ENCODE measurements at regions not wholly inside any gene's neighbourhood (a gene's known extent, or its start where the extent isn't known, plus 50 kb on each side); places are given as distances from the start of the nearest gene placed in this dataset.

DNA sequence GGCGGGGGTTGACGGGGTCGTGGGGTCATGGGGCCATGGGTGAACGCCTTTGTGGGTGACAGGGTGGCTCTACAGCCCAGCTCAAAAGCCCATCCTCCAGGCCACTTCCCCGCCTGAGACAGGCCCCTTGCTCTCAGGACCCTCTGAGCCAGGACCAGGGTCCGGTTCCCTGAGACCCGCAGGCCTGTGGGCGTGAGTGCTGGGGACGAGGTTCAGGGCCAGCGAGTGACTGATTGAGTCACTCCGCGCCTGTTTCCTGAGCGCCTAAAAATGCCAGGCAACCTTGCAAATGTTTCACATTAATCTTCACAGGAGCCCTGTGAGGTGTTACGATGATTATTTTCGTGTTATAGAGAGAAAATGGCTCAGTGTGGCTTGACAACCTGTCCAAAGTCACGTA lies 97.8 kb downstream of the ZNF674 start:
- no peak for DNase-seq

DNA sequence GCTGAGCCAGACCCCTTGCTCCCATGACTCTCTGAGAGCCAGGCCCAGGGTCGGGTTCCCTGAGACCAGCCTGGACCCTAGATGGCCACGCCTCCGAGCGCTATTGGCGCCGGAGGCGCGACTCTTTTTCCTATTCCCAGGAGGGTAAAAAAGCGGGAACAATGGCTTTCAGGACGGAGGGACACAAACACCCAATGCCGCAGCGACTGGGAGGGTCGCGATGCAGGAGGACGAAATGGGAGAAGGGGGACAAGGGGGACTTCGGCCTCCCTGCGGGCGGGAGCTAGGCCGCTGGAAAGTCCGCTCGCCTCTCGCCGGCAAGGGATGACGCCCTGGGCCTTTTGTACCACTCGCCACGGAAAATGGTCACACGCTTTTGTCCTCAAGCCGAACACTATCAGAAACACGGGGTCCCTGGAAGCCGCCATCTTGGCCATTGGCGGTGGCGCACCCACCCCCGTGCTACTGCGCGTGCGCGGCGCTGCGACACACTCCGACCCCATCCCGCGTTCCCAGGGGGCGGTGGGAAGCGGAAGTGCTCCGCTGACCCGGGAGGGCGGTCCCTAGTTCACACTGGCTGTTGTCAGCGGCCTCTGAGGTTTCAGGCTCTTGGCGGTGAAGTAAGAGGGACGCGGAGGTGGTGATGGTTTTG lies 98.4 kb downstream of the ZNF674 start:
- DNase-seq, result peak; percentile 72

DNA sequence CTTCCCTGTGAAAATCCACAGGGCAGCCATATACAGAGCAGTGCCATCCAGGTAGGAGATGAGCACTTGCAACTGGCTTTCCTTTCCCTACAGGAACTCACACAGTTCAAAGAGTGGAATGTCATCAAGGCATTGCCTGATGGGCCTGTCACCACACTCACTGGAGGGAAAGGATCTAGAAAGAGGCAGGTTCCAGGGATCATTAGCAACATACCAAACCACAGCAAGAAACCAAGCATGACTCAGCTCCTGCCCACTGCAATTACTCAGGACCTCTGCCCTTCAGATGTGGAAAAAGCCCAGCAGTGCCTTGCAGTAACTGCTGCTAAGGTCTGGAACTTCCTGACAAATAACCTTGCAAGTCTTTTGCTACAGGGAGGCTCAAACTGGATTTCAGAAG lies 101.2 kb downstream of the ZNF674 start:
- no peak for DNase-seq

- no peak for DNase-seq
Observed at GRCh38 chrX:46436744-46437143, 108.5 kb downstream of the ZNF674 start.

DNA sequence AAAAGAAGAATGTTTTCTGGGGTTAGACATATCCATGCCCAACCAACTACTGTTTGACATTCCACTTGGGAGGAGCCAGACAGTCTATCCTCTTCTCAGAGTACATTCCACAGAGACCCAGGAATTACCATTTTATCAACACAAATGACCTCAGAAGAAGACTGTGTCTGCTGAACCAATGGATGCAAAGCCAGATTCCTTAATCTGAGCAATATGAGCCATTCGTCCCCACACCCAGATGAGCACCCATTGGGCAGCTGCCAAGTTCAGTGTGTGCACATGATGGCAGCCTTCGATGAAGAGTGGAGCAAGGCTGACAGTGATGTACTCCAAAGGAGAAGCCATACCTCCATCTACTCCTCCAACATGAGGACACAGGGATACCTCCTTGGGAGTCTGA lies 111.3 kb downstream of the ZNF674 start:
- no peak for DNase-seq

- peak; percentile 10 for DNase-seq
Observed at GRCh38 chrX:46408553-46409407, 136.4 kb downstream of the ZNF674 start.

DNA sequence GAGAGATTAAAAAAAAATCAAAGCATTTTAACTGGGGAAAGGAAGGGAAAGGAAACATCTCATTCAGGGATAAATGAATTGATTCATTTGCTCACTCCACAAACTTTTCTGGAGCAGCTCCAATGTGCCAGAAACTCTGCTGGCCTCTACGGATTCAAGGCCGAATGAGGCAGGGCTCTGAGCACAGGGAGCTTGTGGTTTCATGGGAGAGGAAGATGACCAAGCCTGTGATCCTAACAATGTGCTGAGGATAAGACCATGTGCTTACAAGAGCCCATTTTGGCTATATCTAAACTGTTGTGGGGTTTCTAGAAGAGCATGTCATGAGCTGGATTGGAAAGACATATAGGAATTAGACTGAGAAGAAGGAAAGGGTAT lies 137.5 kb downstream of the ZNF674 start:
- no peak for DNase-seq

DNA sequence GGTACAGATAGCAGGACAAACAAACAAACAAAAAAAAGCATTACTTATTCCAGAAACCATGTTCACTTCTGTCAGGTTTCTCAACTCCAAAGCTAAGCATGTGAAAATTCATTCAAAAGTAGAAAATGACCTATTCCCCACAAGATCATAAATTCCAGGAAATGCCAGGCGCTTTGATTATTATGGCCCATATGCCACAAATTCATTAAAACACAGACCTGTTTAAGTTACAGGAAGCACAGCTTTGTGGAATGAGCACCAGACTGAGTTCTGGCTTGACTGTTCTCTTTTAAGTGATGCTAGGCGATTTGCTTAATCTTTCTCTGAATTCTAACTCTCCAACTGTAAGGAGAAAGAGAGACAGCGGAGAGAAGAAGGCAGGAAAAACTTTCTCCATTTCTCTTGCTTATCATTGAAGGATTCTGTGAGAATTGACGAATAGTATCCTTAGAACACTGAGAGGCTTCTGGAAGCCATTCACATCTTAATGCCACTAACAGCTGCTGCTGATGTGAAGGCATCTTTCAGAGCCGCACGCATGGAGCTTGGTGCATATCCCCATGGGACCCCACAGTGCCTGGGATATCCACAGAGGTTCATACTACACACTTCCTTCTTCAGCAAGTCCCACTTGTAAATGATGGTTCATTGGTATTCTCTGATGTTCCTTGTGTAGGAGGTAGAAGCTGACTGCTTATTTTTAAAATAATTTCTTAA lies 138.0 kb downstream of the ZNF674 start:
- no peak for DNase-seq

DNA sequence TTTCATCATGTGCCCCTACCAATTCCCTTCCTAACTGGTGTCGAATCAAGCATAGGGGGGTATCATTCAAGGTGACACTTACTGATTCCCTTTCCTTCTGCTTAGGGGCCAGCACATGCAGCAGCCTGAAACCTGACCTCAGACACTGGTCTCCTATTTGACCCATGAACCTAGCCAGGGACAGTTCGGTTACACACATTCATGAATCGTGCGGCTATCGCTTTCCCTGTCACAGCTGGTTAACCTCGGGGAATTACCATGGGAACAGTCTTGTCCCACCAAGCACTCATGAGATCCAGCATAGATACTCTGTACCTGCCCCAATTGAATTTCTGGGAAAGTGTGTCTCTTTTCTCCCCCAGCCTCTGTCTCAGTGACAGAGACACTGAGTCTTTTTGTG lies 140.4 kb downstream of the ZNF674 start:
- no peak for DNase-seq

DNA sequence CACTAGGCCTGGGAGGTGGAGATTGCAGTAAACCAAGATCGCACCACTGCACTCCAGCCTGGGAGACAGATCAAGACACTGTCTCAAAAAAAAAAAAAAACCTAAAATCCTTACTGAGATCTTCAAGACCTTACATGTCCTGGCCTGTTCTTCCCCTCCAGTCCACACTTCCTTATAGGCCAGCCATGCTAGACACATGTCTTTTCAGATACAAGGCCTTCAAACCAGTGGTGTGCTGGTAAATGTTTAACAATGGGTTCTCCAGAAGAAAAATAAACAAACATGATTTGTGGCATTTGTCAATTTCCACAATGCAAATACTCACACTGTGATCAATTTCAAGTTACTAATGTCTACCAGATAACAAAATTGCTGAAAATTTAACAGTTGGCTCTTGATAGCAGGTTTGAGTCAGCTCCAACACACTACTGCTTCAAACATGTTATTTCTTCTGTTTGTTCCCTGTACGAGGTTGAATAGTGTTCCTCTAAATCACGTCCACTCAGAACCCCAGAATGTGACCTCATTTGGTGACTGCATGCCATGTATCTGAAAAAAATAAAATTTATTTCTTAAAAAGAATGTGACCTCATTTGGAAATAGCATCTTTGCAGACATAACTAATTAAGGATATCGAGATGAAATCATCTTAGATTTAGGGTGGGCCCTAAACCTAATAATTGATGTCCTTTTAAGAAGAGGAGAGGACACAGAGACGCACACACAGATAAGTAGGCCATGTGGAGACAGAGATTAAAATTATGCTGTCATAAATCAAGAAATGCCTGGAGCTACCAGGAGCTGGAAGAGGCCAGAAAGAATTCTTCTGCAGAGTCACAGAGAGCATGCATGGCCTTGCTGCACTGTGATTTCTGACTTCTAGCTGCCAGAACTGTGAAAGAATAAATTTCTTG lies 144.4 kb downstream of the ZNF674 start:
- DNase-seq, result no peak

DNA sequence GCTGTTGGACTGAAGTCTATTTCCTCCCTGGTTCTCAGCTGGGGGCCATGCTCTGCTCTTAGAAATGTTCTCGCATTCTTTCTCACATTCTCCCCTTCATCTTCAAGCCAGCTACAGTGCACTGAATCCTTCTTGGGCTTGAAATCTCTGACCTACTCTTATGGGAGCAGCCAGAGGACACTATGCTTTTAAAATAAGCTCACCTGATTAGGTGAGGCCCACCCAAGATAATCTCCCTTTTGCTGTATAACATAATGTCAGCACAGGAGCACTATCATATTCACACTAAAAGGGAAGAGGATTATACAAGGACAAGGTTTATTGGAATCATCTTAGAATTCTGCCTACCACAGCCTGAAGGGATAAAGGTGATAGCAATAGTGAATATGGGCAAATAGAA lies 146.3 kb downstream of the ZNF674 start:
- DNase-seq, result no peak

DNA sequence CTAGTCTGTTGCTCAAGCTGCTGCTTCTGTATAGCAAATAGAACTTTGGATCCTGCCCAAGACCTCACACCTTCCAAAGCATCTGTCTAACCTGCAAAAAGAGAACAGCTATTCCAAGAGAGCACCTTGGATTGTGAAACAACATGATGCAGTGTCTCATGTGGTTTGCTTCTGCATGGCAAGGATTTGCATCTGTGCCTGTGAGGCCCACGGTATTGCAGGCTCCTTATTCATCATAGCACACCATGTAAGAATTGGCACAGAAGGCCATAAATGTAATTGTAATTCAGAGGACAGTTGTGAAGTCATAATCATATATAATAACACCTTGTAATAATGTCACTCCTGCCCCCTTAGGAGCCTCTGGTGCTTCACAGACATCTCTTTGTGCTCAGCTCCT lies 147.1 kb downstream of the ZNF674 start:
- DNase-seq, result no peak

DNA sequence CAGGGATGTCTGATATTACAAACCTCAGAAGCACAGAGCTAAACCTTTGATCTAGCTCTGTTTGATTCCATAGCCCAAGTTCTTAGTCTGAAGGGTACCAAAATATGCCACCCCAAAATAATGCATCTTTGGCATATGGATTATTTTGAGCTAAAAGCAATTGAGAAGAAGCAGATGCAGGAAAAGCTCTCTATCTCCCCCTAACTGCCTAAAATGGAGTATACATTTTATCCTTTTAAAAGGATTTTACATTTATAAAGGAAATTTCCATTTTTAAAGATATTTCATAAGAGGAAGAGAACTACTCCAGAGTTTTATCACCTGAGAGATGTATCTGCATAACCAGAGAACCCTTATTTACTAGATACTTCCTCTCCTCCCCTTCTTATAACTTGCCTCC lies 158.7 kb downstream of the ZNF674 start:
- no peak for DNase-seq

- no peak for DNase-seq
Observed at GRCh38 chrX:46383006-46383405, 162.2 kb downstream of the ZNF674 start.

GRCh38 chrX:46382595-46382994 lies 162.6 kb downstream of the ZNF674 start:
- DNase-seq, result no peak

GRCh38 chrX:46381630-46382029 lies 163.6 kb downstream of the ZNF674 start:
- DNase-seq, result no peak

- DNase-seq, result no peak
Observed at GRCh38 chrX:46380148-46380752, 165.0 kb downstream of the ZNF674 start.

- DNase-seq, result no peak
Observed at GRCh38 chrX:46376246-46376885, 168.9 kb downstream of the ZNF674 start.

GRCh38 chrX:46375831-46376230 lies 169.4 kb downstream of the ZNF674 start:
- no peak for DNase-seq

- DNase-seq, result no peak
Observed at GRCh38 chrX:46374371-46374770, 170.8 kb downstream of the ZNF674 start.

GRCh38 chrX:46367491-46367890 lies 177.7 kb downstream of the ZNF674 start:
- no peak for DNase-seq

All from NCI-H2171 (cell line).